ENCODE measurements at regions not wholly inside any gene's neighbourhood (a gene's known extent, or its start where the extent isn't known, plus 50 kb on each side); places are given as distances from the start of the nearest gene placed in this dataset.

GRCh38 chr4:29289118-29289517 lies 1431.1 kb upstream of the PCDH7 start:
- TF ChIP-seq CTCF (conservative IDR thresholded peaks at IDR 0.05): no peak
- no peak for TF ChIP-seq EZH2 (IDR thresholded peaks at IDR 0.05; ENCODE audit: low read depth)
